Mesothelial cell of epicardium (in vitro differentiated cells): ENCODE measurements at regions not wholly inside any gene's neighbourhood (a gene's known extent, or its start where the extent isn't known, plus 50 kb on each side); places are given as distances from the start of the nearest gene placed in this dataset.

Source experiments
- DNase-seq, 2 experiments: peaks; one replicate each; pipeline ENCODE4 v3.0.0; 2021; ENCODE audit warnings: low spot score in 2 of 2; ENCODE audit not compliant: unreplicated experiment in 2 of 2
- H3K27ac Mint-ChIP-seq: 2 replicates; pipeline ENCODE4 v1.8.0; 2021; ENCODE audit warnings: mixed read lengths
- H3K27me3 Mint-ChIP-seq: 2 replicates; pipeline ENCODE4 v1.8.0; 2021; ENCODE audit warnings: low read depth, mixed read lengths
- H3K36me3 Mint-ChIP-seq: 2 replicates; pipeline ENCODE4 v1.8.0; 2021; ENCODE audit warnings: mixed read lengths
- H3K4me1 Mint-ChIP-seq: 2 replicates; pipeline ENCODE4 v1.8.0; 2021; ENCODE audit warnings: mixed read lengths
- H3K4me3 Mint-ChIP-seq: 2 replicates; pipeline ENCODE4 v1.8.0; 2021; ENCODE audit warnings: mild to moderate bottlenecking, moderate library complexity, mixed read lengths
- H3K9me3 Mint-ChIP-seq: 2 replicates; pipeline ENCODE4 v1.8.0; 2021; ENCODE audit warnings: mixed read lengths
- TF ChIP-seq, protein P1 (sequence below): fragments of 200-600 bp; sonication (generic); IDR thresholded peaks from one replicate; pipeline ENCODE4 v1.5.0; 2021; ENCODE audit warnings: antibody characterized with exemption; ENCODE audit not compliant: unreplicated experiment

DNA sequence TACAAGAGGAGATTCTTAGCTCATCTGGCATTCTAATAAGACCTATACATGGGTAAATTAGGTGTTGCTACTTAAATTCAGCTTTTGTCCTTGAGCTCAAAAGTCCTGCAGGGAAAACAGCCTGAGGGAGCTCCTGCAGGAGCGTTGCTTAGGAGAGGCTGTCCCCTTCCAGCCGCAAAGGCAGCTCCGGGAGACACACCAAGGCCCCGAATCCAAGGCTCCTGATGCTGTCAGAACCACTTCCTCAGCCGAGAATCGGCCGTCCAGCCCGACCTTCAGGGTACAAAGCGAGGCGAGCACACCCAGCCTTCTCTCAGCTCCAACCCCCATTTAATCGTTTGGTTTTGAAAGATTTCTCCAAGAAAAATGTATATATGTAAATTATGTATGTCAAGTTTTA is 87.0 kb downstream of the DACT2 start:
- Mint-ChIP-seq H3K36me3 (no peaks in the 10 kb centered on the region), H3K9me3 (no peaks in the 10 kb centered on the region), H3K27ac (no peak overlapping the region), H3K4me1 (peaks cover 22% of the 10 kb centered on the region), H3K27me3 (peaks cover 1% of the 10 kb centered on the region), H3K4me3 (no peak overlapping the region)
- TF ChIP-seq, protein P1, sequence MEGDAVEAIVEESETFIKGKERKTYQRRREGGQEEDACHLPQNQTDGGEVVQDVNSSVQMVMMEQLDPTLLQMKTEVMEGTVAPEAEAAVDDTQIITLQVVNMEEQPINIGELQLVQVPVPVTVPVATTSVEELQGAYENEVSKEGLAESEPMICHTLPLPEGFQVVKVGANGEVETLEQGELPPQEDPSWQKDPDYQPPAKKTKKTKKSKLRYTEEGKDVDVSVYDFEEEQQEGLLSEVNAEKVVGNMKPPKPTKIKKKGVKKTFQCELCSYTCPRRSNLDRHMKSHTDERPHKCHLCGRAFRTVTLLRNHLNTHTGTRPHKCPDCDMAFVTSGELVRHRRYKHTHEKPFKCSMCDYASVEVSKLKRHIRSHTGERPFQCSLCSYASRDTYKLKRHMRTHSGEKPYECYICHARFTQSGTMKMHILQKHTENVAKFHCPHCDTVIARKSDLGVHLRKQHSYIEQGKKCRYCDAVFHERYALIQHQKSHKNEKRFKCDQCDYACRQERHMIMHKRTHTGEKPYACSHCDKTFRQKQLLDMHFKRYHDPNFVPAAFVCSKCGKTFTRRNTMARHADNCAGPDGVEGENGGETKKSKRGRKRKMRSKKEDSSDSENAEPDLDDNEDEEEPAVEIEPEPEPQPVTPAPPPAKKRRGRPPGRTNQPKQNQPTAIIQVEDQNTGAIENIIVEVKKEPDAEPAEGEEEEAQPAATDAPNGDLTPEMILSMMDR, result no peak
- no peak for DNase-seq

DNA sequence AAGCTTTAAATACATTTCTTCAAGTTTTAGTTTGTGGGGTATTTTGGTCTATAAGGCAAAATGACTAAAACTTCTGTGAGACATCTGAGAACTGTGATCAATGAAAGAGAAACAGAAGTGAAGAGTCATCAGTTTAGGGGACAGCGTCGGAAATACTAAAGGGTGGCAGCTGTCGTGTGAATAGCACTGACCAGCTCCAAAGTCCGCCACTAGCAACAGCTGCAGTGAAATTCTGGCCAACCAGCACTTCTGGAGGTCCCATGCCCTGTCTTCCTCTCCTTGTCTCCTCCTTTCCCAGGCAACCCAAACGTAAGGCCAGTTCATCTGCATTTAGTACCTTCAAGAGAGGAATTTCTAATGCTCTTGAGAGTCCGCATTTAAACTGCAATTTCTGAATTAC is 87.5 kb downstream of the DACT2 start:
- TF ChIP-seq, protein P1, result no peak
- Mint-ChIP-seq H3K27ac (peak overlapping the region; percentile 25), H3K27me3 (peaks cover 1% of the 10 kb centered on the region), H3K36me3 (no peaks in the 10 kb centered on the region), H3K4me1 (peaks cover 25% of the 10 kb centered on the region), H3K9me3 (no peaks in the 10 kb centered on the region), H3K4me3 (no peak overlapping the region)
- no peak for DNase-seq

DNA sequence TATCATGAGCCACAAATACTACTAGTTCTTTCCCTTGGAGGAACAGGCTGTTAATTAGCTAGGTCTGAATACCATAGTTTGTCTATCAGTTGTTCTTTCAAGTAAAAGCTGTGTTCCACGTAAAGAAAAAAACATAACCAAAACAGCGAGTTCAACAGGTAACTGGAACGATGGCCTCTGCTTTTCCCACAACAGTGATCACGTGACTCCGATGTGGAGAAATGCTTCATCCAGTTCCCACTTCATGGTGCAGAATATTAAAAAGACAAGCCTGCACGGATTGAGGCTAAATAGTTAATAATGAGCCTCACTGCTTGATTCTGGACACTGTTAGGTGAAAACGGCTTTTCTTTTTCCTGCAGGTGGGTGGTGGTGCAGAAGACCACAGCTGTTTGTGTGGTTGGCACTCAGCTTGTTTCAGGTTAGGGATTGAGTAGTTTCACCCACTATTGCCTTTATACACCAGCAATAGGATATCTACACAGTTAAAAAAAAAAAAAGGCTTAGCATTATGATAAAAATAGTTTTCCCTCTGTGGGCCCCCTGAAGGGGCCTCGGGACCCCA is 88.1 kb downstream of the DACT2 start:
- TF ChIP-seq, protein P1, result no peak
- Mint-ChIP-seq H3K27ac (no peak overlapping the region), H3K36me3 (no peaks in the 10 kb centered on the region), H3K4me3 (no peak overlapping the region), H3K4me1 (peaks cover 30% of the 10 kb centered on the region), H3K9me3 (no peaks in the 10 kb centered on the region), H3K27me3 (peaks cover 1% of the 10 kb centered on the region)
- DNase-seq, result no peak

DNA sequence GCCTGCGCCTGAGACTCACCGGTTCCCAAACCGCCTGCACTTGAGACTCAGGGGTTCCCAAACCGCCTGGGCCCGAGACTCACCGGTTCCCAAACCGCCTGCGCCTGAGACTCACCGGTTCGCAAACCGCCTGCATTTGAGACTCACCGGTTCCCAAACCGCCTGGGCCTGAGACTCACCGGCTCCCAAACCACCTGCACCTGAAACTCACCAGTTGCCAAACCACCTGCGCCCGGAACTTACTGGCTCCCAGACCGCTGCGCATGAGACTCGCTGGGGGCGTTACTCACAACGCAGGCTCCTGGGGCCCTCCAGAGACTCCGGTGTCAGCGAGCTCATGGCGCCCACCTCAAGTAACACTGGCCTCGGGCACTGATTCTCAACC is 90.2 kb downstream of the DACT2 start:
- H3K9me3 Mint-ChIP-seq, result no peaks in the 10 kb centered on the region
- H3K36me3 Mint-ChIP-seq, result no peaks in the 10 kb centered on the region
- no peak for DNase-seq
- peaks cover 43% of the 10 kb centered on the region for H3K4me1 Mint-ChIP-seq
- TF ChIP-seq, protein P1, result no peak
- no peak overlapping the region for H3K4me3 Mint-ChIP-seq
- peaks cover 1% of the 10 kb centered on the region for H3K27me3 Mint-ChIP-seq
- no peak overlapping the region for H3K27ac Mint-ChIP-seq

DNA sequence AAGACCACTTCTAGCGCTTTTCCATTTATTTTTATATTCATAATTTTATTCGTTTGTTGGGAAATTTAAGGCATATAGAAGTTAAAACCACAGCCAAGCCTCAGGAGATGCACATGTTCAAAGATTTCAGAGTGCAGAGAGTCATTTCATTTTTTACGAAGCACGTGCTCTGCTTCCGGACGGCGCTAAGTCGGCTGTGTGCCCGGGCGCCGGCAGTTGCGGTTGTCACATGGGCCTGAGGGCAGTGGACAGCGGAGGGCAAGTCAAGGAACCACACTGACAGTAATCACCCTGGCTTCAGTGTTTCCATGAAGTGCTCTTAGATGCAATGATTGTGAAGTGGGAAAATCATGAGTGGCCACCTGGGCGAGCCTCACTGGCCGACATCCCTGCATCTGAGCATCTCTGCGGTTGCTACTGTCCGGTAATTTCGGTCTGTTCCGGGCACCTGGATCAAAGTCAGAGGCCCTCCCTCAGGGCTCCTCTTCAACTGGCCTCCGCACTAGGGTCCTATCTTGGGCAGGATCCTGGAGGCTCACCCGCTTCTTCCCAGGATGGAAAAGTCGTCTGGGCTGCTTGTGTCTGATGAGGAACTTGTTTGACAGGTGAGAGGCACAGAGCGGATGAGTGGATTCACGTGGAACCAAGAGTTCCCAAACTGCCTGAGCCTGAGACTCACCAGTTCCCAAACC is 90.8 kb downstream of the DACT2 start:
- DNase-seq, result no peak
- Mint-ChIP-seq H3K4me1 (peaks cover 43% of the 10 kb centered on the region), H3K36me3 (no peaks in the 10 kb centered on the region), H3K9me3 (no peaks in the 10 kb centered on the region), H3K4me3 (no peak overlapping the region), H3K27me3 (peaks cover 1% of the 10 kb centered on the region), H3K27ac (no peak overlapping the region)
- TF ChIP-seq, protein P1, result no peak
